HG03354 (cell line): ENCODE measurements at regions not wholly inside any gene's neighbourhood (a gene's known extent, or its start where the extent isn't known, plus 50 kb on each side); places are given as distances from the start of the nearest gene placed in this dataset.

ENCODE experiments used
- ATAC-seq: cut with Tn5 transposase; IDR thresholded peaks from one replicate; pipeline ENCODE4 v1.9.1; 2021; ENCODE audit warnings: mild to moderate bottlenecking; ENCODE audit not compliant: unreplicated experiment, poor library complexity, severe bottlenecking

DNA sequence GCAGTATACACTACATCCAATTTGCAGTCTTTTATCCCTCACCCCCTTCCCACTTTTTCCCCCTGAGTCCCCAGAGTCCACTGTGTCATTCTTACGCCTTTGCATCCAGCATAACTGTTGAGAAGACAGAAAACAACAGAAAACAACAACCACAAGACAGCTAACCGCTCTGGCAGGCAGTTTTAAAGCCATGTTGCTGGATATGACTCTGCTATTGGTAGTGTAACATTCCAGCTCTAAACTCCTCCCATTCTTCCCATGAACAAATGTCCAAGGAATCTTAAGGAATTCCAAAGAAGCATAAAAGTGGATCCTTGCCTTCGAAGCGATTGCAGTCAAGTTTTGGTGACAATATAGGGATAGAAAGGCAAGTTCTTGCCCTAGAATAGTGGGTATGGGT is 599.1 kb downstream of the NYAP2 start:
- no peak for ATAC-seq

DNA sequence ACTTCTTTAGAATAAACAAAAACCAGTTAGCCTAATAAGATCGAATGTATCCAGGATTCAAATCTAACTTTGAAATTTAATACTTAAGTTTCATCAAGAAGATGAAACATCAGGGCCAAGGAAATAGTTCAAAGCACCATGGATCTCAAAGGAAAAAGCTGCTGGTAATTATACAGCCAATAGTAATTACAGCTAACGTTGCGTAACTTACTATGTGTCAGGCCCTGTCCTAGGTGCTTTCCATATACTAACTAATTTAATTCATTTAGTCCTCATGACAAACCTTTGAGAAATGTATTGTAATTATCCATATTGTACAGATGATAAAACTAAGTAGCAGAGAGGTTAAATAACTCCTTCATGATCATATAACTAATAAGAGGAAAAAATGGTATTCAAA is 598.6 kb downstream of the NYAP2 start:
- no peak for ATAC-seq

DNA sequence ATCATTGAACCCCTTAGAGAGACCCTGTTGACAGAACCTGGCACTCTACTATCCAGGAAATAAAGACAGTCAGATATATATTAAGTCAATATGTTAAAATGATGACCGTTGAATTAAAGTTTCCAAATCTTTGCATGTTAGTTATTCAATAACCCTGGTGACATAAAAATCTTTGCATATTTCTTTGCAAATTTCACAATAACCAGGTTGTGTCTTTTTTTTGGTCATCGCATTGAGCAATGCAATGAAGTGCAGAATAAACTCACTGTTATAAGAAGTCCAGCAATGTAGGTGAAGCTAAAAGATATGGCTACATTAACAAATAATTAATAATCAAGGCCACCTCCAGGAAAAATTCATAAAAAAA is 596.9 kb downstream of the NYAP2 start:
- no peak for ATAC-seq

DNA sequence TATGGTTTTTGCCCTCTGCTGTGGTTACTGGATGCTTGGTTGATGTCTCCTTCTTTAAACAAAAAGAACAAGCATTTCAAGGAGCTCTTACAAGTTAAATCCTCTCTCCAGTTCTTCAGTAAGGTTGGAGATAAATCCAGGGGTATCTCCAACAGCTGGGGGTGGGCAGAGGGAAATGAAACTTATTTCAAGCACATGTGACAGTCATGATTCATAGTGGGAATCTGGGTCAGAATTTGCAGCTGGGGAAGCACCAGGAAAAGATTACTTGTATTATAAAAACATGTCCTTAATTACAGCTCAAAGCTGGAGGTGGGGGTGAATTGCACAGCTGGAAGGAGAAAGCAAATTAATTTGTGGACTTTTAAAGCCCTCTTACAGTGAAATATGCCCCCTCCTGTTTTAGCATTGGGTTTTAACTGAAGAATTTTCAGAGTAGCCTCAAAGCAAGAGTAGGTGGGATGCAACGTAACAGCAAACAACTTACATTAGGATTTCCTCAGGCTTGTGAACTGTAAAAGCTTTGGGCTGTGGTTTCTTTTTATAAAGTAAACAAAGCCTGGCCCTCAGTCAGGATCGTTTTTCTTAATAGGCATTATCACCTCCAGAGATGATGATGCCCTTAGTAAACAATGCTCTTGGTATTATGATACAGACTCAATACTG is 596.4 kb downstream of the NYAP2 start:
- no peak for ATAC-seq

DNA sequence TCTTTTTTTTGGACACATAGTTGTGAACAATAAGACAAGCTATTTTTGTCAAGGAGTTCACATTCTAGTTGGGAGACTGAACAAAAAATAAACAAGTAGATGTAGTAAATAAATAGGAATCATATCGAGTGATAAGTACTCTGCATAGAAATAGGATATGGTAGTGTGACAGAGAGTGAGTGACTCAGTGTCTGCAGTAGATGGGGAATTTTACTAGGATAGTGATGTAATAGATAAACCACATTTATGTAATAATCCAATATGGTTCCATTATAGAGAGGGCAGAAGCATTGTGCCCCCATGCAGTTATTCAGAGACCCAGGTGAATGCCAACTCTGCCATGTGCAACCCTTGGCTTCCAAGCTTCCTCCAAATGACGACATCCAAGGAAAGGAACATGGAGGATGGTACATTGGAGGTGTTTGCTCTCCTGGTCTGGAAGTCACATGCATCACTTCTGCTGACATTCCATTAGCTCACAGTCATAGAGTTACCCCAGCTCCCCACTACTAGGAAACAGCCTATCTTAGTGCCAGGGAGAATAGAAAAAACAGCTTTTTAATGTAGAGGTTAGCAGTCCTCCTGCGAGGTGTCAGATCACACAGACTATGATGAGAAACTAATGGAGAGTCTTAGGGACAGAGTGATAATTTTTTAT is 595.4 kb downstream of the NYAP2 start:
- no peak for ATAC-seq

DNA sequence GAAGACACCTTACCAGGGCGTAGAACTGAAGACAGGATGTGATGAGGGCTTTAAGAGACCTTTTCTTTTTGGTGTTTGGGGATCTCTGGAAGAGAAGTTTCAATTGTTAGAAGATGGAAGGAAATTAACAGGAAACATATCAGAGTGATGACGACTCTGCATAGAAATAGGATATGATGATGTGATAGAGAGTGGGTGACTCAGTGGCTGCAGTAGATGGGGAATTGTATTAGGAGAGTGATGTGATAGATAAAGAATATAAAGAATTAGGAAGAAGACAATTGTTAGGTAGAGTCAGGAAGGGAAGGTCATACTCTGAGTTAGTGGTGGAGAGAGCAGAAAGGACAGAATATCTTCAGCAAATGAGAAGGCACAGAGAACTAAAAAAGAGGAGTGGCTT is 593.9 kb downstream of the NYAP2 start:
- ATAC-seq: no peak

DNA sequence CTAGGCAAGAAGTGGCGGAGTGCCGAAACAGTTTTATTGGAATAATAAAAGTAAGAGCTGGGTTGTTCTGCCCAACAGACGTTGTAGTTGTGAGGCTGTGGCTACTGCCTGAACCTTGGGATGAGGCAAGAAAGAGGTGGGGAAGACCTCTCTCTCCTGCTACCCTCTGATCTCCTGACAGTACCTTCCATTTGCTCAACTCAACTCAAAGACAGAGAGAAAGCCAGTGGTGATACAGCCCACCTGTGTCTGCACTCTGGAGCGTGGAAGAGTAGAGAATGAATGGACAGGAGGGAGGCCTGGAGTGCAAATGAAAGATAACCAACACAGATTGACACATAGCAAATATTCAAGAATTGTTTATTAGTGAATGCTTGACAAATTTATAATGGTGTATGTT is 590.3 kb downstream of the NYAP2 start:
- ATAC-seq: no peak

DNA sequence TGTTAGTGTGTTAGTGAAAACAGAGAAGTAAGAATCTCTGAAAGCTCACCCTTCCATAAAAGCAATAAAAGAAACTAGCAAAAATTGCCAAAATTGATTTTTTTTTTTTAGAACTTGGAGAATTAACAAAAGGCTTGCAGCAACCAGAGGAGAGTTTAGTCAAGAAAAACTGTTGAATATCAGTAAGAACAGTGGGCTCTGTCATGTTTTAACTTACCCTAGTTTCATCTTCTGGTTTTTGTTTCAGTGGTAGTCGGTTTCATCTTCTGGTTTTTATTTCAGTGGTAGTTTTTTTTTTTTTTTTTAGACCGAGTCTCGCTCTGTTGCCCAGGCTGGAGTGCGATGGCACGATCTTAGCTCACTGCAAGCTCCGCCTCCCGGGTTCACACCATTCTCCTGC is 580.9 kb downstream of the NYAP2 start:
- no peak for ATAC-seq

DNA sequence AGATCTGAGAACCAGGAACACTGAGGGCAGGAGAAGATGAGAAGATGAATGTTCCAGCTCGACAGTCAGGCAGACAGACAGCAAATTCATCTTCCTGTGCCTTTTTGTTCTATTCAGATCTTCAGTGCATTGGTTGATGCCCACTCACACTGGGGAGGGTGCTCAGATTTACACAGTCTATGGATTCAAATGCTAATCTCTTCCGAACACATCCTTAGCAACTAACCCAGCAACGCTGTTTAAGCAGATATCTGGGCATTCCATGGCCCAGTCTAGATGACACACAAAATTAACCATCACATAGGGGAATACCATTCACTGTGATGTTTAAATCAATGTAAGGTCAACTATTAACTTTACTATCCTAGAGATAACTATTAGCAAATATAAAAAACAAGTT is 571.9 kb downstream of the NYAP2 start:
- ATAC-seq: no peak

DNA sequence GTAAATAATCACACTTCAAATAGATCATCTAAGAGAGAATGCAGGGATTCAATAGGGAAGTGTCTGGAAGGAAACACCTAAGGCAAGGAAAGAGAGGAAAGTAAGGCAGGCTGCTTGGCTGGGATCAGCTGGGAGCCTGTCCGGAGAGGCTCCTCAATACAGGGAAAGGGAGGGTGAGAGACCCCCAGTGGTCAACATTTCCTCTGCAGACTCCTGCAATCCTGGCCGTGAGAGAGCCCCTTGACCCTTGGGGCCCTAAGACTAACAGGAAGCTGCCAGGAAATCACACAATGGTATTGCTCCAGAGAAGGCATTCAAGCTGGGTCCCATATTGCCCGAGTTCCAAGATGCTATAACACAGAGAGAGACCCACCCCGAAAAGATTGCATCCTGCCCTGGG is 549.4 kb downstream of the NYAP2 start:
- ATAC-seq: no peak

DNA sequence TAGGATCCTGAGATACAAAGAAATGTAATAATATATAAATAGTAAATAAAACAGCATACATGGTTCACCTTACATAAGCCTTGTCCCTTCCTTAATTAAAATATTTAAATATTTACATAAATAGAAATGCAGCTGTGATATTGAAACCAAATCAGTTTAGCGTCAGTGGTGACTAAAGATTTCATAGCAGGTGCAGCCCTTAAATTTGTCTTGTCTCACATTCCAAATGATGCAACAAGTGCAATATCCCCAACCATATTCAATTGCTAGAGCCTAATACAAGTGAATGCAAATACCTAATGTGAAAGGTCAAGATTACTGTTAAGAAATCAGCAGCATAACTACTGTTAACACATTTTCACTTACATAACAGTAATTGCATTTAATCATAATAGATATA is 539.5 kb downstream of the NYAP2 start:
- no peak for ATAC-seq

DNA sequence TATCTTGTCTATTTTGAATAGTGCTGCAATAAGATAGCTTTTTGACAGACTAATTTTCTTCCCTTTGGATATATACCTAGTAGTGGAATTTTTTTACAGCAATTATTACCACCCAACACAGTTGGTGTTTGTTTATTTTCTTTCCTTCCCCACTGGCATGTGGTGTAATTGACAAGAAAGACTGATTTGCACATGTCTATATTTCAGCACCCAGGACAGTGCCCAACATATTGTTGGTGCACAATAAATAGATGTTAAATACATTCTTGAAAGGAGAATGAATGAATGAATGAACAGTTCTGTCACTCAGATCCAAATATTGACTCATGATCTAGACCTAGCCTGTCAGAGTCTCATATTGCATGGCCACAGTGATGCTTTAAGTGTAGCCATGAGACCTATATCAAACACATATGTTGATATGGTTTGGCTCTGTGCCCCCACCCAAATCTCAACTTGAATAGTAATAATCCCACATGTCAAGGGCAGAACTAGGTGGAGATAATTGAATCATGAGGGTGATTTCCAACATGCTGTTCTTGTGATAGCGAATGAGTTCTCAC is 538.2 kb downstream of the NYAP2 start:
- no peak for ATAC-seq

DNA sequence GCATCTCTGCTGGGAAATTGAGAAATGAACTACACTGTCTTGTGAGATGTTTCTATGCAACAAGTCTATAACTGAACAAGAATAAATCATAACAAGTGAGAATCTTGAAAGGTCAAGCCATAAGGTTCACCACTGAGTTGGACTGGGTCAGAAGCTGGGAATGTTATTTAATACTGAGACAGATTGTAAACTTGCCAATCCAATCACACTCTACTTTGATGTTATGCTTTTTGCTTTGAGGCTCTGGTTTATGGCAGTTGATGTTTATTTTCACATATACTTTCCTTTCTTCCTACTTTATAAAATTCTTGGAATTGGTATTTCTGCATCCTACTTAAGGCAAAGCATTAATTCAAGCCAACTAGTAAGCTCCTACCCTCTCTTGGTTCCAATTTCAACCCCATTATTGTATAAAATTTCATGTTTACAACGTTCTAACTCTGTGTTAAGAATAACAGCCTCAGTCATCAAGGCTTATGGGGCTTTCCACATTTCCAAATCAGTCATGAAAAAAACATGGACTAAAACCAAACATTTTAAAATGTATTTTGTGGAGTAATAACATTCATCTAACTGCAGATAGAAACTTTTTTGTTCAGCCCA is 533.4 kb downstream of the NYAP2 start:
- ATAC-seq: no peak

DNA sequence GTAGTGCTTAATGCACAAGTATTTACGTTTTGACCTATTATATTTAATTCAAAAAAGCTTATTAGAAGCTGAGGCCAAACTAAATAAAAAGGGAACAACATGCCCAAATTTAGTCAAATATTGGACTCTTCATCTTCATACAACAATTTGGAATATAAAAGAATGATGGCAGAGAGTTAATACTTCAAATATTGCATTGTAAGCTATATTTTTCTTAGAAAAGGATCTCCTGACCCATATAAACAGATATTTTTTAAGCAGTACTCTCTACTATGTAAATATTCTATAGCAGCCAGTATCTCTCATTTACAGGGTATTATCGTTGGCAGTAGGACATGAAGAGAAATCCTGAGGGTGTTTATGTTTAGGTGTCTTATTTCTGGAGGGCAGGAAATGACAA is 531.2 kb downstream of the NYAP2 start:
- no peak for ATAC-seq

DNA sequence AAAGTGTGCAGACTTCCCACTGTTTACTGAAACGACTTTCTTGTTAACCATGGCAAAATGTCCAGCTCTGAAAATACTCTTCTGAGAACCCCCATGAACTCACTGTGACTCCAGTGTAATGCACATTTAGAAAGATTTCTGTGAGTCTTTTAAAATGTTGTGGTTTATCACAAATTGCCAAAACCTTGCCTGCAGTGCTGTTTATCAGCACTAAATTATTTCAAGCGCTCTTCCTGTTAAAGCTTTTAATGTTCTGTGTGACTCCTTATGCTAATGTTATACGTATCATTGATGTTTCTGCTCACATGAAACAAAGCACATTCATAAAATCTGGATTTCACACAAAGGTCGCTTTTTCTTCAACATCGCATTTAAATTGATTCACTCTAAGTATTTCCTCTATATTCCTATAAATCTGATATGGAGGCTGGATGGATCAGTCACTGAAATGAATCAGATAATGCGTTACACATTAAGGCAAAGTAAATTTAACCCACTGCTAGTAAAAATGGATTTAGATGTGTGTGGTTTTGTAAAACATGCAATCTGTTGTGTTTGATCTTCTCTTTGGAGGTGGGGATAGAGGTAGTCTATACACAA is 521.2 kb downstream of the NYAP2 start:
- ATAC-seq: no peak

DNA sequence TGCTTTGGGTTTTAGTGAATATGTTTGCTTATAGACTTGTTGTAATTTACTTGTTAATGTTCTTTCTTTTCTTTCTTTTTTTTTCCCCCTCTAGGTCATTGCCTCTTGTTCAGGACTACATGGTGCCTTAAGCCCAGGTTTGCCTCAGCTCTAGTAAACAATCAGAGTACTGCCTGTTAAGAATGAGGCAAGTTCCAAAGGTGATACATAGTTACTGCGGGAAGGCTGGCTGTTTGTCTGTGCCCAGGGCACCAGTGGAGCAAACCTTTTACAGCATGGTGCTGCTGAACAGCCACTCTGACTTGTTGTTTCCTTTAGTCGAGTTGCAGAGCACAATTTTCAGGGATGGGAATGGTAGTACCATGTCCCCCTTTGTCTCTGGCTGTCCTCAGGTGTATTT is 517.2 kb downstream of the NYAP2 start:
- no peak for ATAC-seq

DNA sequence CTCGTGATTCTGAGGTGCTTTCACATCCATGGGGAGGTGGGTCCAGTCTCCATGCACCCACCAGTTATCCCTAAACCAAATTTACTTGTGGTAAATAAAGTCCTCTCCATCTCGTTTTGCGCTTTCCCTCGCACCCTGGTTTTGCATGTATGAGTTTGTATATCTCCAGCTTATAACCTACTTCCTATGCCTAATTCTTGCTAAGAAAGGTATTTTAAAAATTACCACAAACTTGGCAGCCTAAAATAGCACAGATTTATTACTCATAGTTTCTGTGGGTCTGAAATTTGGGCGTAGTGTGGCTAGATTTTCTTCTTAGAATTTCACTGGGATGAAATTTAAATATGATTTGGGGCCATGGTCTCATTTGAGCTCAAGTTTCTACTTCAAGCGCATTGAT is 511.5 kb downstream of the NYAP2 start:
- ATAC-seq: no peak

DNA sequence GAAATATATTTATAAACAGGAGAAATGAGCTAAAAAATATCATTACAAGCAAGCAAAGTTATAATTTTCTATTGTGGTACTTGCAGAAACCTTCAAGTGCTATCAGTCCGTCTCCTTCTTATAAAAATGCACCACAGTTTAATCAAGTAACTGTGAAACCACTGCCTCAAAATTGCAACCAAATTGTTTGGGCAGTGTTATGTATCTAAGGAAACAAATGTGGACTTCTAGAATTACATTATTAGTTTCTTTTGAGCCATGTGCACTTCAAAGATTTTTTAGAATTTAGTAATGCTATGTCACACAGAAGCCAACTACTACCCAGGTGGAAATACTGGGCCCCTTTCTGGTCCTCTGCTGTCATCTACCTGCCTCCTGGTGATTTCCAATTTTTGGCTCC is 495.6 kb downstream of the NYAP2 start:
- ATAC-seq: no peak

DNA sequence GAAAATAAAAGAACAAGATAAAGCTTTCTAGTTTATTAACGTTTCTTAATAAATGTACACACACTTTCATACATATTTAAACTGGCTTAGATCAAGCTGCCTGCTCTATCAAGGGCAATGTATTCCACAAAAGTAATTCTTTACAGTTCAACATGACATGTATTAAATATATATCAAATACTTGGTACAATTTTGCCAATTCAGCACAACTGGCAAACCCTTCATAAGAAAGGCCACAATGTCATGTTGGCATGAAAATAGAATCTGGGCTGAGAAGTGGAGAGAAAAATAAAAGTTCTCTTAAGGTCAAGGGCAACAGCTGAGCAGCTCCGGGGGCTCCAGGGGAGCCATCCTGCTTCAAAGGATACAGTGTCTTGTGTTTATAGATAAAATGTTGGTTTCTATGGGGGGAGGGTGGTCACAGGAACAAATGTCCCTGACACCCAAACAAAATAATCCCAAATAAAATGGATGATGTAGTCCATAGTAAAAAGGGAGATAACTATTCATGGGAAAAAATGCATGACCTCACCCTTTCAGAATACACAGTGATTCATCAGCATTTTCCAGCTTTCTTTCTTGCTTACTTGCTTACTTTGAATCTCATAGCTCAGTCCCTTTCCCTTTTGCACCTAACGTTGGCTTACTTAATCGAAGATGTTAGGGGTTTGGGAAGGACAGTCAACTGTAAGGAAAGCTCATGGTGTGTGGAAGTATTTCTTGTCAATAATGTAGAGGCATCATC is 494.9 kb downstream of the NYAP2 start:
- ATAC-seq: no peak

DNA sequence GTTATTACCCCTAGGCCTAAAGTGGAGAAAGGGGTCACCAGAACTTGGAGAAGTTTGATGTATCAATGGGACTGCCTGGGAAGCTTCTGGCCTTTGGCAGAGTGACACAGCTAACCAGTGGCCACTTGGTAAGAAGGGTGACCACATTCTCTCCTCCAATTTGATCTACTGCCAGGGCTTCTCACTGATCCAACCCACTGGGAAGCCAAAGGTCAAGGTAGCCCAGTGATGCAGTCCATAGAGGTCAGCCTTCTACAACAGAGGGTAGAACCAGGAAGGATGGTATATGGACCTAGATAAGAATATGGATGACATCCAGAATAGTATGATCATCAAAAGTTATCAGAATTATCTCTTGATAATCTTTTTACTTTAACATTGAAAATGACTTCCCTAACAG is 493.6 kb downstream of the NYAP2 start:
- no peak for ATAC-seq
